GM12891 (cell line): ENCODE measurements at regions not wholly inside any gene's neighbourhood (a gene's known extent, or its start where the extent isn't known, plus 50 kb on each side); places are given as distances from the start of the nearest gene placed in this dataset.

Experiments used
- POLR2A ChIP-seq: IDR thresholded peaks from 2 replicates; pipeline ENCODE4 v1.6.1; 2011; ENCODE audit warnings: low read depth, low read length, control low read depth
- TAF1 ChIP-seq: IDR thresholded peaks from 2 replicates; pipeline ENCODE4 v1.6.1; 2011; ENCODE audit warnings: low read depth, low read length, control low read depth

DNA sequence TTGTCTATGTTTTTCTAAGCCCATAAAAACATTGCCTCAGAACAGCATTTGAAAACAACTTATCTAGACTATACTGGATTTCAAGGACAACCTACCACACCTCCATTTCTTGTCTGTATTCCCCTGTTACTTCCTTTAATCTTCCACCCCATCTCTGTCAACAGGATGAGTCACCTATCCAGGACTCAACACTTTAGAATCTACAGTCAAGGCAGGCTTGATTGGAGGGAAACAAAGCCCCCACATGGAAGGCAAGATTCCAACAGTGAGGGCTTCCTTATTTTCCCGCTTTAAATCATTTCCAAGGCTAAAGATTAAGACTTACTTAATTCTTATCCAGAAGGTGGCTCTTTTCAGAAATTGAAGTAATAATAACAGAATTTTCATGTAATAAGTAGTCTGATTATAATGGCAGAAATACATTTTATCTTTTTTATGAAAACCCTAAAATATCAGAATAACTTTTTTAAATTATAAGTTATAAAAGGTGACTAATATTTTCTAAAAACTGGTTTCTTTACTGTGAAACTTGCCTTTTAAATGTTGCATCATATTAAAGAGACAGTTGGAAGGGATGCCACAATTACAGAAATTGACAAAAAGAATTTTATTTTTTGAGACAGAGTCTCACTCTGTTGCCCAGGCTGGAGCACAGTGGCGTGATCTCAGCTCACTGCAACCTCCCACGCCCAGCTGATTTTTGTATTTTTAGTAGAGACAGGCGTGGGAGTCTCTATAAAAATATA lies 138.7 kb upstream of the CCDC150 start:
- TF ChIP-seq TAF1 (no peak), POLR2A (no peak)
